ENCODE measurements at regions not wholly inside any gene's neighbourhood (a gene's known extent, or its start where the extent isn't known, plus 50 kb on each side); places are given as distances from the start of the nearest gene placed in this dataset.

- no peaks in the 10 kb centered on the region for H3K36me3 Mint-ChIP-seq (ENCODE audit: insufficient read depth, unreplicated experiment)
- H3K9me3 Mint-ChIP-seq (ENCODE audit: low read depth, unreplicated experiment), result peaks cover 5% of the 10 kb centered on the region
- CTCF ChIA-PET, result no interaction called here
- BruUV-seq (replicated peaks), result no TSS peak
- intact Hi-C loops (cut with micrococcal nuclease; ENCODE audit: unreplicated experiment), result no loop called here
- H3K27me3 Mint-ChIP-seq (ENCODE audit: unreplicated experiment), result no peaks in the 10 kb centered on the region
- no peak overlapping the region for H3K27ac Mint-ChIP-seq (ENCODE audit: unreplicated experiment)
- no peaks in the 10 kb centered on the region for H3K4me1 Mint-ChIP-seq (ENCODE audit: low read depth, unreplicated experiment)
- DNase-seq, result no peak
- H3K4me3 Mint-ChIP-seq (ENCODE audit: low read depth, unreplicated experiment), result no peak overlapping the region
- TF ChIP-seq, protein P1, sequence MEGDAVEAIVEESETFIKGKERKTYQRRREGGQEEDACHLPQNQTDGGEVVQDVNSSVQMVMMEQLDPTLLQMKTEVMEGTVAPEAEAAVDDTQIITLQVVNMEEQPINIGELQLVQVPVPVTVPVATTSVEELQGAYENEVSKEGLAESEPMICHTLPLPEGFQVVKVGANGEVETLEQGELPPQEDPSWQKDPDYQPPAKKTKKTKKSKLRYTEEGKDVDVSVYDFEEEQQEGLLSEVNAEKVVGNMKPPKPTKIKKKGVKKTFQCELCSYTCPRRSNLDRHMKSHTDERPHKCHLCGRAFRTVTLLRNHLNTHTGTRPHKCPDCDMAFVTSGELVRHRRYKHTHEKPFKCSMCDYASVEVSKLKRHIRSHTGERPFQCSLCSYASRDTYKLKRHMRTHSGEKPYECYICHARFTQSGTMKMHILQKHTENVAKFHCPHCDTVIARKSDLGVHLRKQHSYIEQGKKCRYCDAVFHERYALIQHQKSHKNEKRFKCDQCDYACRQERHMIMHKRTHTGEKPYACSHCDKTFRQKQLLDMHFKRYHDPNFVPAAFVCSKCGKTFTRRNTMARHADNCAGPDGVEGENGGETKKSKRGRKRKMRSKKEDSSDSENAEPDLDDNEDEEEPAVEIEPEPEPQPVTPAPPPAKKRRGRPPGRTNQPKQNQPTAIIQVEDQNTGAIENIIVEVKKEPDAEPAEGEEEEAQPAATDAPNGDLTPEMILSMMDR (IDR thresholded peaks at IDR 0.05; ENCODE audit: unreplicated experiment), result no peak
Measured at GRCh38 chr10:61172182-61172926, 228.4 kb upstream of the RHOBTB1 start.

DNA sequence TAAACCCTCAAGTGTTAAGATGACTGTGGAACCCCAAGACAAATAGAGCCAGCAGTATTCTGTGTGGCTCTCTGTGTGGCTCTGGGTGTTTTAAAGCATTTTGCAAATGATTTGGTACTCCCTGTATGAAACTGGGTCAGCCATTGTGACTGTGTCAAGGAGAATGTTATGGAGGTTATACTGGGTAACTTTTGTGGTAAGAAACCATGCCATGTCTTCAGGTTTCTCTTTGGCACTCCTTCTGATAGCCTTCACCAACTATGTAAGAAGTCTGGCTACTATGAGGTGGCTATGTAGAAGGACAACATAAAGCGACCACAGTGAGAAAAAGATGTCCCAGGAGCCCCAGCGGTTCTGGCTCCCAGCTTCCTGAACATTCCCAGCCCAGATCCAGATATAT, 226.6 kb upstream of the RHOBTB1 start:
- TF ChIP-seq, protein P1 (IDR thresholded peaks at IDR 0.05; ENCODE audit: unreplicated experiment), result no peak
- H3K4me3 Mint-ChIP-seq (ENCODE audit: low read depth, unreplicated experiment), result no peak overlapping the region
- H3K27me3 Mint-ChIP-seq (ENCODE audit: unreplicated experiment), result no peaks in the 10 kb centered on the region
- intact Hi-C loops (cut with micrococcal nuclease; ENCODE audit: unreplicated experiment), result no loop called here
- DNase-seq, result no peak
- H3K27ac Mint-ChIP-seq (ENCODE audit: unreplicated experiment), result no peak overlapping the region
- no peaks in the 10 kb centered on the region for H3K4me1 Mint-ChIP-seq (ENCODE audit: low read depth, unreplicated experiment)
- peaks cover 5% of the 10 kb centered on the region for H3K9me3 Mint-ChIP-seq (ENCODE audit: low read depth, unreplicated experiment)
- H3K36me3 Mint-ChIP-seq (ENCODE audit: insufficient read depth, unreplicated experiment), result no peaks in the 10 kb centered on the region
- CTCF ChIA-PET, result no interaction called here
- BruUV-seq (replicated peaks), result no TSS peak

- H3K9me3 Mint-ChIP-seq (ENCODE audit: low read depth, unreplicated experiment), result peaks cover 5% of the 10 kb centered on the region
- CTCF ChIA-PET, result no interaction called here
- BruUV-seq (replicated peaks), result no TSS peak
- H3K27me3 Mint-ChIP-seq (ENCODE audit: unreplicated experiment), result no peaks in the 10 kb centered on the region
- DNase-seq, result no peak
- TF ChIP-seq, protein P1 (IDR thresholded peaks at IDR 0.05; ENCODE audit: unreplicated experiment), result no peak
- no peak overlapping the region for H3K27ac Mint-ChIP-seq (ENCODE audit: unreplicated experiment)
- no peak overlapping the region for H3K4me3 Mint-ChIP-seq (ENCODE audit: low read depth, unreplicated experiment)
- H3K36me3 Mint-ChIP-seq (ENCODE audit: insufficient read depth, unreplicated experiment), result no peaks in the 10 kb centered on the region
- no peaks in the 10 kb centered on the region for H3K4me1 Mint-ChIP-seq (ENCODE audit: low read depth, unreplicated experiment)
- intact Hi-C loops (cut with micrococcal nuclease; ENCODE audit: unreplicated experiment), result no loop called here
Measured at GRCh38 chr10:61169294-61169693, 225.3 kb upstream of the RHOBTB1 start.

DNA sequence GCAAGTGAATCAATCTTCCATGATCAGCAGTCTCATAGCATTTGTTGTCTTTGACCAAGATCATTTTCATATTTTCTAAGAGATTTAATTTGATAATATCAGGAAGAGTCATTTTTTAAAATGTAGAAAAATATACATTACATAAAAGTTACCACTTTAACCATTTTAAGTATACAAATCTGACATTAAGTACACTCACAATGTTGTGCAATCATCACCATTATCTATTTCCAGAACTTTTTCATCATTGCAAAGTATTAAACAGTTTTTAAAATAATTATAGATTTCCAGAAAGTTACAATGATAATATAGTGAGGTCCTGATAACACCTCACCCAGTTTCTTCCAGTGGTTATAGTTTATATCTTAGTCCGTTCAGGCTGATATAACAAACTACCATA, 222.5 kb upstream of the RHOBTB1 start:
- Mint-ChIP-seq H3K36me3 (ENCODE audit: insufficient read depth, unreplicated experiment) (no peaks in the 10 kb centered on the region), H3K27ac (ENCODE audit: unreplicated experiment) (no peak overlapping the region), H3K27me3 (ENCODE audit: unreplicated experiment) (no peaks in the 10 kb centered on the region), H3K9me3 (ENCODE audit: low read depth, unreplicated experiment) (peaks cover 5% of the 10 kb centered on the region), H3K4me1 (ENCODE audit: low read depth, unreplicated experiment) (no peaks in the 10 kb centered on the region), H3K4me3 (ENCODE audit: low read depth, unreplicated experiment) (no peak overlapping the region)
- BruUV-seq (replicated peaks), result no TSS peak
- TF ChIP-seq, protein P1 (IDR thresholded peaks at IDR 0.05; ENCODE audit: unreplicated experiment), result no peak
- CTCF ChIA-PET, result no interaction called here
- DNase-seq, result no peak
- intact Hi-C loops (cut with micrococcal nuclease; ENCODE audit: unreplicated experiment), result no loop called here
